Amniotic epithelial cell (primary cell): ENCODE measurements at regions not wholly inside any gene's neighbourhood (a gene's known extent, or its start where the extent isn't known, plus 50 kb on each side); places are given as distances from the start of the nearest gene placed in this dataset.

ENCODE experiments used
- DNase-seq: peaks from one replicate; pipeline ENCODE4 v3.0.0-alpha.2; 2010; ENCODE audit warnings: low read depth

DNA sequence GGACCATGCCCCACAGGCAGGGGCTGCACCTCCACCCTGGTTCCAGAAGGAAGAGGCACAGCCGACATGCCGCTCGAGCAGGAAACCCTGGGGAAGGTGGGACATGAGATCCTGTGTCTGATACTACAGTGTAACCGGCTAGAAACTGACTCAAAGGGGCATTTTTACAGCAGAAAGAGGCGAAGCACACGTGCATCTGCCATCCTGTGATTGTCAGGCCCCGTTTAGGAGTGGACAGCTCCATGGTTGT, 62.7 kb downstream of the SIK1 start:
- no peak for DNase-seq

- no peak for DNase-seq
These were observed 63.2 kb downstream of the SIK1 start for GRCh38 chr21:43363506-43364260.

DNA sequence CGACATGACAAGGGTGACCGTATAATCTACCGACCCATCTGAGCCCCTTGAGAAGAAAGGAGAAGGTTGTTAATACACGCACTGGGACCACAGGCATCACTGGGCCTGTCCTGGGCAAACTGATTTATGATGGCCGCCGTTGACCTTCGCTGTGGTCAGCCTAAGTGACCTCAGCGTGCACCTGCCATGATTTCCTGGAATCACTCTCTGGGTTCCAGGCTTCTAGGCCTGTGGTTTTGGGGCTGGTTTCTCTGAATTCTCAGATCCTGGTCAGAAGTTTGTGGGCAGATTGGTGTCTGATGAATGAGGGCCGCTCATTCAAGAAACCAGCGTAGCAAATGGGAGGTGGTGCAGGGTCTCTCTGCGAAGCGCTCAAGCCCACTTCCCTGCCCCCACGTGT, 64.0 kb downstream of the SIK1 start:
- DNase-seq, result no peak

DNA sequence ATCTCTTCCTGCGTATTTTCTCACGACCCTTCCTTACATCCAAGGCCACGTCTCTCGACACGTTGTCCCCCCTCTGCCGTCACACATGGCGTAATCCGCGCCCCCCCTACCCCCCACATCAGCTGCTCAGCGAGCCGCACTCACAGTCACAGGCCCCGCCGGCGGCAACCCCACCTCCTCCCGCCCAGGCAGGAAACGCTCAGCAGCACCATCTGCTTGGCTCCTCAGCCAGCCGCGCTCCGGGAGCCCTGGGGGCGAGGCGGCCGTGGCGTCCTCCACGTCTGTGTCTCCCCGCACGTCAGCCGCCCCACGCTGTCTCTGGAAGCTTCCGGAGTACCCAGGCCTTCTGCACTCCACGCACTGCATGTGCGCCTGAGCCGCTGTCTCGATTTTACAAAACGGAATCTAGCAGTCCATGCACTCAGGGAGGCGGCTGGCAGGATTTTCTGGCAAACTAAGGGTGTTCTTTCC, 64.6 kb downstream of the SIK1 start:
- peak; percentile 36 for DNase-seq

GRCh38 chr21:43361493-43362296, 65.2 kb downstream of the SIK1 start:
- DNase-seq, result peak; percentile 8

DNA sequence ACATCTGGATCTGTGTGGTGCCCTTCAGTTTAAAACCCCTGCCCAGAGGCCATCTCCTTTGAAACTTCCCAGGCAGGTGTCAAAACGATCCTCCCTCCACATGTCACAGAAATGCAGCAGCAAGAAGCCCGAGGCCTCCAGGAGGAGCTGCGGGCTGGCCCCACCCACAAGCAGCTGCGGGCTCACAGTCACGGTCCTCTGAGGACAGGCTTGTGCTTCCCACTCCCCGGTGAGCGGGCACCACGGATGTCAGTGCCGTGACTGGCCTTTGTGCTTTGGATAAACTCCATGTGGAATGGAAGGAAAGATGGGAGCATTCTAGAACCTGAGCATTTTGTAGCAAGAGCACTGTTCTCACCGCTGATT, 65.8 kb downstream of the SIK1 start:
- DNase-seq, result no peak

GRCh38 chr21:43360441-43361126, 66.3 kb downstream of the SIK1 start:
- no peak for DNase-seq

DNA sequence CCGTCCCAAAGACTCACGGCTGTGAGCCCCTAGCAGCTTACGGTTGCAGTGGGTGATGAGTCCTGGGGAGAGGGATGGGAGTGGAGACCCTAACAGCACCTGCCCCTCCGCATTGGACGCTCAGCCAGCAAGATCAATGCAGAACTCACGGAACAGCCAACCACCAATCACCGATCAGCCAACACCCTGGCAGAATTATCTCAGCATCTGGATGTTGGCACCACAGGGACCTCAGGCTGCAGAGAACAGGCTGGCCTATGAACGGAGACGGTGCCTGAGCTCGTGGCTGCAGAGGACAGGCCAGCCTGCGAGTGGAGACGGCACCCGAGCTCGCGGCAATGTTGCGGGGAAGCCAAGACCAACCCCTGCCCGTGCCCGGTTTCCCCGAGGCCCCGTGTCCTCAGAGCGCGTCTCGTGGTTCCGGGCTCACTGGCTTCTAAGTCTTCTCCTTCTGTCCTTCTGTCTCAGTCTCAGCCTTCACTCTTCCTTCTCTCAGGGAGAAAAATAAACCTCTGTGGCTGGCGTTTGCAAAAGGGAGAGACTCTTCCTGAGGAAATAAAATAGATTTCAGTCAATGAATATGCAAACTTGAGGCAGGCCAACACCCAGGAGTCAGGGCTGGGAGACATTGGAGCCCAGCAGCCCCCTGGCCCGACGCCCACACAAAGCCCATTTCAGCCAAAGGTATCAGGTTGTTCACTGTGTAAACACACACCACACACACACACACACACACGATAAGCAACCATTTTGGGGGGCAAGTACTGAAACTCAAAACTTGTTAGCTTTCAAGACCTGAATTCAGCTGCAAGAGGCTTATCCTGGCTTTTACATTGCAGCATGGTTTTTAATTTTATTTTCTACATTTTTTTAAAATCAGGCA, 67.8 kb downstream of the SIK1 start:
- no peak for DNase-seq

DNA sequence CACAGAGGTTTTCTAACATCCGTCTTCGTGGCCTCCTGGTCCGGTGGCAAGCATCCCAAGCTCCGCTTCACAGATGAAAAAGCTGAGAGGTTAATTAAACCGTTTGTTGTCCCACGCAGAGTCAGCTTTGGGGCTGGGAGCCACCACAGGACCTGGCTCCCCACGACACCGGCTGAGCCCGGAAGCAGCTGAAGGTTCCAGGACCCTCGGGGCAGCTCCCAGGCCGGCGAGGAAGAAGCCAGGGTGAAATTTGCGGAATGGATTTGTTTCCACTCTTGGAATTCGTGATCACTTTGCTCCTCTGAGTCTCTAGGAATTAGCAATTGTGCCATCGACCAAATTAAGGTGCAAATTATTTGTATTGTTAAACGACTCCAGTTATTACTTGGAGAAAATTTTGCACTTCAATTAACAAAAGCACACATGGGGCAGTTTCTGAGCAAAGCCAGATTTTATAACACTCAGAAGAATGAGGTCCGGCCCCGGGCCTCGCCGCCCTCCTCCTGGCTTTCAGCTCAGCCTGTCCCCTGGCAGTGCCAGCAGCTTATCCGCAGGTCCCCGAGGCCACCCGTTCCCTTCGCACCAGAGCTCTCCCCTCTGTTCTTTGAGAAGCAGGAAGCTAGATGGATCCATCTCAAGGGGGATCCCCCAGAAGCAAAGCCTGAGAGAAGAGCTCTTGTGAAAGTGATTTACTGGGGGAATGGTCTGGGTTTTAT, 69.1 kb downstream of the SIK1 start:
- no peak for DNase-seq

- no peak for DNase-seq
These were observed 71.0 kb downstream of the SIK1 start for GRCh38 chr21:43355925-43356289.

GRCh38 chr21:43355266-43355924, 71.5 kb downstream of the SIK1 start:
- no peak for DNase-seq

DNA sequence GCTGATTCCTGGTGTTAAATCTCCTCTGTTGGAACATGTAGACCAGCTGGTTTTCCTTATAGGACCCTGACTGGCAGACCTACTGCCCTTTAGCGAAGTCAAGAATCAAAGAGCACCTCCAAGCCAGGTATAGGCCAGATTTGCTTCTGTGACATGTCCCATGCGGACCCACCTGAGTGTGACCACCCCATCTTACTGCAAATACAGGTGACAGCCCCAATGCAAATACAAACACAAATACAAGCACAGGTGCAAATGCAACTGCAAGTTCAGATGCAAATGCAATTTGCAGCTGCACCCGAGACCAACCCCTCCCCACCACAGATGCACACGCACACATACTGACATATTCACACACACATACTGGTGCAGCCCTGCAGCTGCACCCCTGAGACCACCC, 72.3 kb downstream of the SIK1 start:
- no peak for DNase-seq

- DNase-seq, result no peak
These were observed 72.9 kb downstream of the SIK1 start for GRCh38 chr21:43354026-43354420.

DNA sequence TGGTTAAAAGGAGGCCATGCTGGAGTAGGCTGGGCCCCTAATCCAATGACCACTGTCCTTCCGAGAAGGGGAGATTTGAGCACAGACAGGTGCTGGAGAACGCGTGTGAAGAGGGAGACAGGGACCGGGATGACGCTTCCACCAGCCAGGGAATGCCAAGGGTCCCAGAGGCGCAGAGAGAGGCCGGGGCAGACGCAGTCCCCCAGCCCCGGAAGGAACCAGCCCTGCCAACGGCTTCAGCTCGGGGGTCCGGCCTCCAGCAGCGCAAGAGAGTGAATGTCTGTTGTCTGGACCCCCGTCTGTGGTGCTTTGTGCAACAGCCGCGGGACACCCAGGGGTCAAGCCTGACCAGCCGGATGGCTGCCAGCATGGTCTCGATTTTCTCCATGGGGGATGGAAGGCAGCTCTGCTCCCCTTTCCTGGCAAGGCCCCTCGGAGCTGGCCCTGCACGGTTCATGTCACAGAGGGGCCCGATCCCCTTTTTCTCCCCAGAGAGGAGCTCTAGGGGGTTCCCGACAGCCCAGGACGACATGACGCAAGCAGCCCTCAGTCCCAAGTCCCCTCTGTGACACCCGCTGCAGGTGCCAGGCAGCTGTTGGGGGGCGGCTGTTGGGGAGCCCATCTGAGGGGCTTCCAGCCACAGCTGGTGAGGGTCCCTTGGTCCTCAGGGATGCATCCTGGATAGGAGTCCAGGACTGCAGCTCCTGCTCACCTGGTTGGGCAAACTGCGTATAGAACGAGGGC, 73.5 kb downstream of the SIK1 start:
- DNase-seq, result no peak

DNA sequence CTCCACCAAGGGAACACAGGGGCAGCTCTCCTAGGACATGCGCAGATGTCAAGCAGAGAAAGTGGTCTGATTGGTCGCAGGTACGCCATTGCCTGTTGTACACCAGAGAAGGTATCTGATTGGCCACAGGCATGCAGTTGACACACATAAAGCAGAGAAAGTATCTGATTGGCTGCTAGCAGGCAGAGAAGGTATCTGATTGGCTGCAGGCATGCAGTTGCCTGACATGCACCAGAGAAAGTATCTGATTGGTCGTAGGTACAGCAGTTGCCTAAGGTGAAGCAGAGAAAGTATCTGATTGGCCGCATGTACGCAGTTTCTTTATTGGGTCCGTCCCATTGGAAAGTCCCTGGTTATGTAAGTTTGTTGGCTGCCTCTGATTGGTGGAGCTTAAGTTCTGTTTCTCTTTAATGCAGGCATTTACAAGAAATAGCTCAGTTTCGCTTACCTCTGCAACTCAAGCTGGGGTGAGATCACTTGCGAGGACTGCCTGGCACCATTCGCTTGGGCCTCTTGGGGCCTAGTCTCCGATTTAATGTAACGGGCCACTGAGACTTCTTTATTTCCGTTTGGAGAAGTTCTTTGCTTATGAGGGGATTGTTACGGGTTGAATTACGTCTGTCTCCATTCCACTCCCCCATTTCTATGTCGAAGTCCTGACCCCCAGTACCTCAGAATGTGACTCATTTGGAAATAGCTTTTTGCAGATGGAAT, 74.2 kb downstream of the SIK1 start:
- DNase-seq, result peak; percentile 55

DNA sequence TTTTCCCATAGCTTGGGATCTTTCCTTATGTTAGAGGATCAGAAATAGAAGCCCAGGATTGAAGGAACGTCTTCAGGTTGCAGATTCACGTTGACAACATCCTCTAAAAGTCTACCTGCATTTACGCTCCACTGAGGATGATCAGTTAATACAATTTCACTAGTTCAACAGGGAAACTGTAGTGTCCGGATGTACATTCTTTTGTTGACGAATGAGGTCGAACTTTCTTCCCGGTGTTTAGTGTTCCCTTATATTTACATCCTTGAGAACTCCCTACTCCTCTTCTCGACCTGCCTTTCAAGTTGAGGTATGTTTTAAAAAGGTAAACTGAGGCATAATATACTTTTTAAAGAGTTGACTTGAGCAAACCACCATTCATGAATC, 74.8 kb downstream of the SIK1 start:
- no peak for DNase-seq

DNA sequence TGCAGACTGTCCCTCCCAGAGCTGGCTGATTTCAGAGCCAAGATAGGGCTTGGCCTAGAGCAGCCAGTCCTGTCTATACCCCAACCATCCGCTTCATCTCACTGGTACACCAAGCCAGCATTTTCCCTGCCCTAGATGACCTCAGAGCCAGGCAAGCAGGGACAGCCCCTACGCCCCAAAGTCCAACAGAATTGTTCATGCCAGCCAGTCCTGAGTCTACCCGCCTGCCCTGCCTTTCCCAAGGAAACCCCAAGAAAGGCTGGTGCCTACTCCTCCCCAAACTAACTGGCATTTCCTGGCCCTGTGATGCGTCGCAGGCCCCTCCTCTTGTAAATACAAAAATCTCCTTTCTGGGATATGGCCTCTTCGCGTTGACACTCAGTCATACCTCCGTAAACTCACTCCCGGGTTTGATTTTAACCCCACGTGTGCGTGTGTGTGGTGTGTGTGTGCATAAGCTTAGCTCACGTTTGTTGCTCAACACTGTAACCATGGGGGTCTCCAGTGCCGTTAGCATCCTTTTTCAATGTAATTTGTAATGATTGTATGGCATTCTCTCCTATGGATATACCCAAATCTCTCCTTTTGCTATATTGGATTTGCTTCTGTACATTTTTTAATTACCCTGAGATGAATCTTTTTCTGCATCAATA, 75.3 kb downstream of the SIK1 start:
- no peak for DNase-seq

- DNase-seq, result no peak
These were observed 77.3 kb downstream of the SIK1 start for GRCh38 chr21:43349644-43350043.

DNA sequence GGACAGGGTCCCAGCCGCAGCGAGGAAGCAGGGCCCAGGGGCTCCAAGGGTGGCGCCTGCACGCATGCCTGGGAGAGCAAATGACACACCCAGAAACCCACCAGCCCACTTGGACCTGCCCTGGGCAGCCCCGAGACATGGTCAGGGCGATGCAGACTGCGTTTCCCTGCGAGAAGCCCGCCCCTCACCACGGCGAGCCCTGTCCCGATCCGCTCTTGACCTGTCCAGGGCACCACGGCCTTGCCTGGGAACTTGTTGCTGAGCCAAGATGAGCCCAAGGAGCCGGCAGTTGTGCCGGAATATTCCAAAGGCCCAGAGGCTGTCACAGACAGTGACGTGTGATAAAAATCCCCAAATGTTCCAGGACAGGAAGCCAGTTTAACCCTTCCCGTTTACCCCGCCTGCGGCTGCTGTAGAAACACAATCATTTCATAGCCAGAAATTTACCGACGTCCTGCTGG, 78.1 kb downstream of the SIK1 start:
- DNase-seq, result no peak
